ENCODE measurements at regions not wholly inside any gene's neighbourhood (a gene's known extent, or its start where the extent isn't known, plus 50 kb on each side); places are given as distances from the start of the nearest gene placed in this dataset.

DNA sequence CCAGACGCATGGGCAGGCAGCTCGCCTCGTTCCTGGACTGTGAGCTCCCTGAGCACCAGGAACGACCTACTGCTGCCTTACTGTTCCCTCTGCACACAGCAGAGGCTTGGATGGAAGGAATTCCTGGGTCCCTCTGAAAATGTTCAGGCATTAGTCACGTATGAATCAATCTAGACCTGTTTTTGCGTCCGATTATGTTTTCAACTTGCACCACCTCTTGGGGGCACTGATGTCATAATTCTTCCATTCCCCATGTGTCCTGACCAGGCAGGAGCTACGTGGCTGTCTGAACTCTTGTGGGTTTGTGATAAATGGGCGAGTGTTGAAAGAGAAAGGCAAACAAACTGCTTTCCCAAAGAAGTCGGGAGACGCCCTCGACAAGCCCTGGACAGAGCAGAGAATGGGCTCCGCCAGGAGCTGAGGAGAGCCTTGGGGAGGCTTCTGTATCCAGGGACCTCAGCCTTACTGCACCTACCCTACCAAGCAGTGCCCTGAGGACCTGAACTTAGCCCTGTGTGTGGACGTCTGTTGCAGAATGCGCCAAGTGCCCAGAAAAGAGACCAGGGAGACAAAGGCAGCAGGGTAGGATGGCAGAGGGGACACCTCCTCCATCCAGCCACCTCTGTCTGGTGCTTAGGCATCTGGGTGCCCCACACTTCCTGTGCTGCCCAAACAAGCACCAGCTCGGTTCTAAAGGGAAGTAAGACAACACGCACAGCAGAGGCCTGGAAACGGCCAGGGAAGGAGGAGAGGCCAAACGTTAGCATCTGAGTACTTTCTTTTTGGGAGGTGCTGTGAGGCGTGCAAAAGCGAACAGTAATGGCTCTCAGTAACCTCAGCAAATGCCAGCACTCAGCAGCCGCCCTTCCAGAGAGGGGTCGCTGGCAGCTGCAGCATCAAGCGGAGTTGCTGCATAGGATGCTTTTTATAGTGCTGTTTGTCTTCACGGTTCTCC is 124.2 kb downstream of the LY86 start (continued):
- TF ChIP-seq, protein P1, sequence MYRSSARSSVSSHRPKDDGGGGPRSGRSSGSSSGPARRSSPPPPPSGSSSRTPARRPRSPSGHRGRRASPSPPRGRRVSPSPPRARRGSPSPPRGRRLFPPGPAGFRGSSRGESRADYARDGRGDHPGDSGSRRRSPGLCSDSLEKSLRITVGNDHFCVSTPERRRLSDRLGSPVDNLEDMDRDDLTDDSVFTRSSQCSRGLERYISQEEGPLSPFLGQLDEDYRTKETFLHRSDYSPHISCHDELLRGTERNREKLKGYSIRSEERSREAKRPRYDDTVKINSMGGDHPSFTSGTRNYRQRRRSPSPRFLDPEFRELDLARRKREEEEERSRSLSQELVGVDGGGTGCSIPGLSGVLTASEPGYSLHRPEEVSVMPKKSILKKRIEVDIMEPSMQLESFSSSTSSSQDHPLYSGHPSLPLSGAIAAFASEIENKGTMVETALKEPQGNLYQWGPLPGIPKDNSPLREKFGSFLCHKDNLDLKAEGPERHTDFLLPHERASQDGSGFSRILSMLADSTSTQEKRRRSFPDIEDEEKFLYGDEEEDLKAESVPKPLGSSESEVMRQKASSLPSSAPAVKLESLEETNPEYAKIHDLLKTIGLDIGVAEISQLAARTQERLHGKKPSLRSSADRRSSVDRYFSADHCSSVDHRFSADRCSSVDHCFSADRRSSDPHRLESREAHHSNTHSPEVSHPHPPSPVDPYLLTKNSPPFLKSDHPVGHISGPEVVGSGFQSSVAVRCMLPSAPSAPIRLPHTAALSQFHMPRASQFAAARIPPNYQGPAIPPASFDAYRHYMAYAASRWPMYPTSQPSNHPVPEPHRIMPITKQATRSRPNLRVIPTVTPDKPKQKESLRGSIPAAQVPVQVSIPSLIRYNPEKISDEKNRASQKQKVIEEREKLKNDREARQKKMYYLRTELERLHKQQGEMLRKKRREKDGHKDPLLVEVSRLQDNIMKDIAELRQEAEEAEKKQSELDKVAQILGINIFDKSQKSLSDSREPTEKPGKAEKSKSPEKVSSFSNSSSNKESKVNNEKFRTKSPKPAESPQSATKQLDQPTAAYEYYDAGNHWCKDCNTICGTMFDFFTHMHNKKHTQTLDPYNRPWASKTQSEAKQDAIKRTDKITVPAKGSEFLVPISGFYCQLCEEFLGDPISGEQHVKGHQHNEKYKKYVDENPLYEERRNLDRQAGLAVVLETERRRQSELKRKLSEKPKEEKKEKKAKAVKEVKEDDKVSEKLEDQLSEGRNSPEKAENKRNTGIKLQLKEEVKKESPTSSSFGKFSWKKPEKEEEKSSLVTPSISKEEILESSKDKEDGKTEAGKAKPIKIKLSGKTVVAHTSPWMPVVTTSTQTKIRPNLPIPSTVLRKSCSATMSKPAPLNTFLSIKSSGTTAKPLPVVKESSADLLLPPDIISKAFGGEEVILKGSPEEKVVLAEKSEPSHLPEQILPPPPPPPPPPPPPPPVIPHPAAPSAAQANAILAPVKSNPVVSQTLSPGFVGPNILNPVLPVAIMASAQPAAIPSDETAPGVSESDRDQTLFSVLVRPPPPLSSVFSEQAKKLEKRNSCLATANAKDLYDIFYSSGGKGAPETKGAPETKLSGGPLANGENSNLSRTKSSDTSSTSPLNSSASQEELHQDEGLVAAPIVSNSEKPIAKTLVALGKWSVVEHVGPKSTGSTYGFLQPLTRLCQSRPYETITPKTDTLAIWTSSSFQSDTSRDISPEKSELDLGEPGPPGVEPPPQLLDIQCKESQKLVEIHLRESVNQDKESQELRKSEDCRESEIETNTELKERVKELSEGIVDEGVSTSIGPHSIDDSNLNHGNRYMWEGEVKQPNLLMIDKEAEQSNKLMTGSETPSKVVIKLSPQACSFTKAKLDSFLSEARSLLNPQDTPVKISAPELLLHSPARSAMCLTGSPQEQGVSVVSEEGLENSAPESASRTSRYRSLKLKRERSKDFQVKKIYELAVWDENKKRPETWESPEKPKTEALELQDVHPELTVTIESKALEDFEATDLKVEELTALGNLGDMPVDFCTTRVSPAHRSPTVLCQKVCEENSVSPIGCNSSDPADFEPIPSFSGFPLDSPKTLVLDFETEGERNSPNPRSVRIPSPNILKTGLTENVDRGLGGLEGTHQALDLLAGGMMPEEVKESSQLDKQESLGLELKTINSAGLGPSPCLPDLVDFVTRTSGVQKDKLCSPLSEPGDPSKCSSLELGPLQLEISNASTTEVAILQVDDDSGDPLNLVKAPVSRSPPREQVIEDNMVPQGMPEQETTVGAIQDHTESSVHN (IDR thresholded peaks at IDR 0.05; ENCODE audit: borderline replicate concordance in 1 of 2, low read depth in 1 of 2) = peak in 1 of 2 experiments; percentile 38; a peak in 1 of 4 replicates
- TF ChIP-seq, protein P2, sequence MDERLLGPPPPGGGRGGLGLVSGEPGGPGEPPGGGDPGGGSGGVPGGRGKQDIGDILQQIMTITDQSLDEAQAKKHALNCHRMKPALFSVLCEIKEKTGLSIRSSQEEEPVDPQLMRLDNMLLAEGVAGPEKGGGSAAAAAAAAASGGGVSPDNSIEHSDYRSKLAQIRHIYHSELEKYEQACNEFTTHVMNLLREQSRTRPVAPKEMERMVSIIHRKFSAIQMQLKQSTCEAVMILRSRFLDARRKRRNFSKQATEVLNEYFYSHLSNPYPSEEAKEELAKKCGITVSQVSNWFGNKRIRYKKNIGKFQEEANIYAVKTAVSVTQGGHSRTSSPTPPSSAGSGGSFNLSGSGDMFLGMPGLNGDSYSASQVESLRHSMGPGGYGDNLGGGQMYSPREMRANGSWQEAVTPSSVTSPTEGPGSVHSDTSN (CRISPR knock-in tag; IDR thresholded peaks at IDR 0.05; ENCODE audit: low read depth) = peak; percentile 81
- TF ChIP-seq, protein P2 (tag; conservative IDR thresholded peaks at IDR 0.05; ENCODE audit: low read depth) = peak; percentile 99
- TF ChIP-seq CBX5 (IDR thresholded peaks at IDR 0.05; ENCODE audit: borderline replicate concordance, low read depth) (0 out of 2 replicates have a peak, but pooled peaks have one; percentile 9), ZKSCAN8 (CRISPR knock-in tag; IDR thresholded peaks at IDR 0.05) (no peak), RNF2 (IDR thresholded peaks at IDR 0.05) (peak; percentile 58; the same call in 1 of the 2 replicates), ZZZ3 (IDR thresholded peaks at IDR 0.05) (no peak), HEY1 (CRISPR knock-in tag; IDR thresholded peaks at IDR 0.05; ENCODE audit: borderline replicate concordance) (no peak)
- TF ChIP-seq, protein P3, sequence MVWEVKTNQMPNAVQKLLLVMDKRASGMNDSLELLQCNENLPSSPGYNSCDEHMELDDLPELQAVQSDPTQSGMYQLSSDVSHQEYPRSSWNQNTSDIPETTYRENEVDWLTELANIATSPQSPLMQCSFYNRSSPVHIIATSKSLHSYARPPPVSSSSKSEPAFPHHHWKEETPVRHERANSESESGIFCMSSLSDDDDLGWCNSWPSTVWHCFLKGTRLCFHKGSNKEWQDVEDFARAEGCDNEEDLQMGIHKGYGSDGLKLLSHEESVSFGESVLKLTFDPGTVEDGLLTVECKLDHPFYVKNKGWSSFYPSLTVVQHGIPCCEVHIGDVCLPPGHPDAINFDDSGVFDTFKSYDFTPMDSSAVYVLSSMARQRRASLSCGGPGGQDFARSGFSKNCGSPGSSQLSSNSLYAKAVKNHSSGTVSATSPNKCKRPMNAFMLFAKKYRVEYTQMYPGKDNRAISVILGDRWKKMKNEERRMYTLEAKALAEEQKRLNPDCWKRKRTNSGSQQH (CRISPR knock-in tag; IDR thresholded peaks at IDR 0.05) = no peak
- TF ChIP-seq, protein P4, sequence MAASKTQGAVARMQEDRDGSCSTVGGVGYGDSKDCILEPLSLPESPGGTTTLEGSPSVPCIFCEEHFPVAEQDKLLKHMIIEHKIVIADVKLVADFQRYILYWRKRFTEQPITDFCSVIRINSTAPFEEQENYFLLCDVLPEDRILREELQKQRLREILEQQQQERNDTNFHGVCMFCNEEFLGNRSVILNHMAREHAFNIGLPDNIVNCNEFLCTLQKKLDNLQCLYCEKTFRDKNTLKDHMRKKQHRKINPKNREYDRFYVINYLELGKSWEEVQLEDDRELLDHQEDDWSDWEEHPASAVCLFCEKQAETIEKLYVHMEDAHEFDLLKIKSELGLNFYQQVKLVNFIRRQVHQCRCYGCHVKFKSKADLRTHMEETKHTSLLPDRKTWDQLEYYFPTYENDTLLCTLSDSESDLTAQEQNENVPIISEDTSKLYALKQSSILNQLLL (CRISPR knock-in tag; IDR thresholded peaks at IDR 0.05; ENCODE audit: borderline replicate concordance) = no peak
- TF ChIP-seq, protein P5, sequence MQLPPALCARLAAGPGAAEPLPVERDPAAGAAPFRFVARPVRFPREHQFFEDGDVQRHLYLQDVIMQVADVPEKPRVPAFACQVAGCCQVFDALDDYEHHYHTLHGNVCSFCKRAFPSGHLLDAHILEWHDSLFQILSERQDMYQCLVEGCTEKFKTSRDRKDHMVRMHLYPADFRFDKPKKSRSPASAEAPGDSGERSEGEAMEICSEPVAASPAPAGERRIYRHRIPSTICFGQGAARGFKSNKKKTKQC (CRISPR knock-in tag; IDR thresholded peaks at IDR 0.05) = no peak

All from K562 (cell line).